Keratinocyte (primary cell): ENCODE measurements at regions not wholly inside any gene's neighbourhood (a gene's known extent, or its start where the extent isn't known, plus 50 kb on each side); places are given as distances from the start of the nearest gene placed in this dataset.

Experiments used
- DNase-seq: peaks from one replicate; pipeline ENCODE4 v3.0.0-alpha.2; 2011; ENCODE audit warnings: low read depth, missing footprints, low spot score
- FAIRE-seq: peaks from 2 replicates; lab custom pipeline; 2011; peaks lifted over from hg19 to GRCh38; lab: Jason Lieb, UNC
- H2AFZ ChIP-seq: 2 replicates; pipeline ENCODE4 v1.6.0; 2012; ENCODE audit warnings: low read length, control low read depth, inconsistent platforms; ENCODE audit not compliant: control insufficient read depth
- H3K27ac ChIP-seq: 2 replicates; pipeline ENCODE4 v1.5.1; 2011; ENCODE audit warnings: low read length; ENCODE audit not compliant: control insufficient read depth, insufficient read depth
- H3K27me3 ChIP-seq: 3 replicates; pipeline ENCODE4 v1.6.0; 2011; ENCODE audit warnings: low read length; ENCODE audit not compliant: control insufficient read depth, insufficient read depth; ENCODE audit errors: extremely low read depth
- H3K36me3 ChIP-seq, 2 experiments: 2 replicates in 1 of 2; 3 replicates in 1 of 2; pipeline ENCODE4 v1.5.1; 2011; ENCODE audit warnings: low read length in 2 of 2, mild to moderate bottlenecking in 1 of 2; ENCODE audit not compliant: control insufficient read depth in 2 of 2, insufficient read depth in 2 of 2; ENCODE audit errors: extremely low read depth in 1 of 2
- H3K4me1 ChIP-seq: 3 replicates; pipeline ENCODE4 v1.5.1; 2011; ENCODE audit warnings: low read length; ENCODE audit not compliant: control insufficient read depth, insufficient read depth; ENCODE audit errors: extremely low read depth
- H3K4me2 ChIP-seq: 3 replicates; pipeline ENCODE4 v1.6.0; 2011; ENCODE audit warnings: low read depth, low read length; ENCODE audit not compliant: control insufficient read depth, insufficient read depth; ENCODE audit errors: extremely low read depth
- H3K4me3 ChIP-seq, 3 experiments: fragments of 200-600 bp in 1 of 3; sonication (generic) in 1 of 3; 2 replicates in 2 of 3; 3 replicates in 1 of 3; pipeline ENCODE4 v1.5.1; 2011 to 2016; ENCODE audit warnings: low read length in 3 of 3, mild to moderate bottlenecking in 3 of 3, control low read depth in 2 of 3, inconsistent platforms in 1 of 3, low read depth in 1 of 3, mixed read lengths in 1 of 3, mixed run types in 1 of 3, moderate library complexity in 1 of 3; ENCODE audit not compliant: control insufficient read depth in 2 of 3, insufficient read depth in 2 of 3; ENCODE audit errors: extremely low read depth in 1 of 3
- H3K79me2 ChIP-seq: 2 replicates; pipeline ENCODE4 v1.6.0; 2012; ENCODE audit warnings: low read length; ENCODE audit not compliant: control insufficient read depth, insufficient read depth
- H3K9ac ChIP-seq: 3 replicates; pipeline ENCODE4 v1.6.0; 2011; ENCODE audit warnings: low read length; ENCODE audit not compliant: control insufficient read depth, insufficient read depth; ENCODE audit errors: extremely low read depth
- H3K9me1 ChIP-seq: 3 replicates; pipeline ENCODE4 v1.6.0; 2011; ENCODE audit warnings: low read length; ENCODE audit not compliant: control insufficient read depth, insufficient read depth; ENCODE audit errors: extremely low read depth
- H3K9me3 ChIP-seq: 2 replicates; pipeline ENCODE4 v1.5.1; 2012; ENCODE audit warnings: low read depth, low read length; ENCODE audit not compliant: control insufficient read depth
- H4K20me1 ChIP-seq: 3 replicates; pipeline ENCODE4 v1.6.0; 2011; ENCODE audit warnings: low read length; ENCODE audit not compliant: control insufficient read depth, insufficient read depth; ENCODE audit errors: extremely low read depth
- EZH2 ChIP-seq: IDR thresholded peaks from one replicate; pipeline ENCODE4 v1.6.1; 2012; ENCODE audit warnings: inconsistent platforms, mild to moderate bottlenecking, low read length, moderate library complexity
- dilution Hi-C: fragments of 300-500 bp; cut with MboI; formaldehyde crosslinking; loops from one replicate; pipeline ENCODE4 v1.7.0; 2020; ENCODE audit warnings: low sequenced_read_pairs; ENCODE audit not compliant: extremely low pct_ligation_motif_present
- TF ChIP-seq, protein P1 (sequence below), 3 experiments: IDR thresholded peaks in 1 of 3; conservative IDR thresholded peaks in 1 of 3; optimal IDR thresholded peaks in 1 of 3; 2 replicates in 2 of 3; 3 replicates in 1 of 3; pipeline versions ENCODE3 to v1.5.1; 2011; ENCODE audit warnings: low read length in 3 of 3, mild to moderate bottlenecking in 3 of 3, moderate library complexity in 2 of 3, control low read depth in 1 of 3, inconsistent platforms in 1 of 3; ENCODE audit not compliant: insufficient read depth in 2 of 3; ENCODE audit errors: extremely low read depth in 1 of 3

DNA sequence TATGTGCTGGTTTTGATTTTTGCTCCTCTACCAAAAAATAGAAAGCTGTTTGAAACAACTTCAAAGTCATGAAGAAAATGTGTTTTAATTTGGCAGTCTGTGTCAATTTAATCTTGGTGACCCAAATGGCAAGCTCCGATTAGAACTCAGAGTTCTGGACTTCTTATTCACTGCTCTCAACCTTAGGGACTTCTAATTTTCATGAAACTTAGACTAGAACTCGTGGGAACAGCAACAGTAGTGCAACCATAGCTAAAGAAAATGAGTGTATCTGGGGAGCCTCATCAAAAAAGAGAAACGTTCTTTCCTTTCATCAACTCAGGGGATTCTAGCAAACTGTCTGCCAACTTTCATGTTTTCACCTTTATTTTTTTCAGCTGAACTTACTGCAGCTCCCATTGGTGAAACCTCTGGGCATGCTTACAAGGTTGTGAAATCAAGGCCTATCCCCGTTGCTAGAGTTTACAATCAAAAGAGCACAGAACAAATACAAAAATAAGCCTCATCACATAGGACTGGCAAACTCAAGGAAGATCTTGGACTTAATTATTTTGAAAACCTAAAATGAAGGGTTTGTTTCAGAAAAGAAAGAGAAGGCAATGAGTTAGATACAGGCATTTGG lies 114.0 kb upstream of the HSF2 start:
- no peak for TF ChIP-seq EZH2
- TF ChIP-seq, protein P1, sequence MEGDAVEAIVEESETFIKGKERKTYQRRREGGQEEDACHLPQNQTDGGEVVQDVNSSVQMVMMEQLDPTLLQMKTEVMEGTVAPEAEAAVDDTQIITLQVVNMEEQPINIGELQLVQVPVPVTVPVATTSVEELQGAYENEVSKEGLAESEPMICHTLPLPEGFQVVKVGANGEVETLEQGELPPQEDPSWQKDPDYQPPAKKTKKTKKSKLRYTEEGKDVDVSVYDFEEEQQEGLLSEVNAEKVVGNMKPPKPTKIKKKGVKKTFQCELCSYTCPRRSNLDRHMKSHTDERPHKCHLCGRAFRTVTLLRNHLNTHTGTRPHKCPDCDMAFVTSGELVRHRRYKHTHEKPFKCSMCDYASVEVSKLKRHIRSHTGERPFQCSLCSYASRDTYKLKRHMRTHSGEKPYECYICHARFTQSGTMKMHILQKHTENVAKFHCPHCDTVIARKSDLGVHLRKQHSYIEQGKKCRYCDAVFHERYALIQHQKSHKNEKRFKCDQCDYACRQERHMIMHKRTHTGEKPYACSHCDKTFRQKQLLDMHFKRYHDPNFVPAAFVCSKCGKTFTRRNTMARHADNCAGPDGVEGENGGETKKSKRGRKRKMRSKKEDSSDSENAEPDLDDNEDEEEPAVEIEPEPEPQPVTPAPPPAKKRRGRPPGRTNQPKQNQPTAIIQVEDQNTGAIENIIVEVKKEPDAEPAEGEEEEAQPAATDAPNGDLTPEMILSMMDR (optimal IDR thresholded peaks at IDR 0.05 in 1 of 3, IDR thresholded peaks at IDR 0.05 in 1 of 3, conservative IDR thresholded peaks at IDR 0.05 in 1 of 3; ENCODE audit: extremely low read depth in 1 of 3, insufficient read depth in 2 of 3, low read length in 3 of 3) = no peak
- no peaks in the 10 kb centered on the region for H3K27me3 ChIP-seq
- no peaks in the 10 kb centered on the region for H3K36me3 ChIP-seq
- FAIRE-seq = no peak
- no peak overlapping the region for H2AFZ ChIP-seq
- no peak overlapping the region for H3K4me2 ChIP-seq
- DNase-seq = no peak
- no peak overlapping the region for H3K4me3 ChIP-seq
- H3K9me3 ChIP-seq = no peaks in the 10 kb centered on the region
- no peak overlapping the region for H3K9ac ChIP-seq
- no peaks in the 10 kb centered on the region for H3K4me1 ChIP-seq
- H4K20me1 ChIP-seq = no peaks in the 10 kb centered on the region
- dilution Hi-C loops = no loop called here
- no peak overlapping the region for H3K27ac ChIP-seq
- no peaks in the 10 kb centered on the region for H3K9me1 ChIP-seq
- H3K79me2 ChIP-seq = no peaks in the 10 kb centered on the region

DNA sequence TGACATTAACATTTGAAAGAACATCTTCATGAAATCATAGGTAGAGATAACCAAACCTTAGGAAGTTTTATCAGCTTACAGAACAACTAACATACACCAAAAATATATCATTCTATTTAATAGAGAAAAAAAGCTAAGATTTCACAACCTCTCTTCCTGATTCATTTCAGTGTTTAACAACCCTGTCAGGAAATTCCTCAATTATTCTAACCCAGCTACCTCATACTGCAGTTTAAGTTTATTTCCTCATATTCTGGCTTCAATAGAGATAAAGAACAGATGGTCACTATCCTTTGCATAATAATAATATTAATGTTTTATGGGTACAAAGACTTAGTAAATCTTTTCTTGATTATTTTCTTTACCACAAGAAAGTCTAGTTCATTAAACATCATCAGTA lies 112.9 kb upstream of the HSF2 start:
- Histone ChIP-seq H3K9me1 (no peaks in the 10 kb centered on the region), H3K79me2 (no peaks in the 10 kb centered on the region), H3K9ac (no peak overlapping the region), H3K4me3 (no peak overlapping the region), H3K9me3 (no peaks in the 10 kb centered on the region), H2AFZ (no peak overlapping the region), H3K27me3 (no peaks in the 10 kb centered on the region), H4K20me1 (no peaks in the 10 kb centered on the region), H3K4me2 (no peak overlapping the region), H3K36me3 (no peaks in the 10 kb centered on the region), H3K27ac (no peak overlapping the region), H3K4me1 (no peaks in the 10 kb centered on the region)
- no peak for FAIRE-seq
- no peak for TF ChIP-seq EZH2
- TF ChIP-seq, protein P1 (optimal IDR thresholded peaks at IDR 0.05 in 1 of 3, IDR thresholded peaks at IDR 0.05 in 1 of 3, conservative IDR thresholded peaks at IDR 0.05 in 1 of 3; ENCODE audit: extremely low read depth in 1 of 3, insufficient read depth in 2 of 3, low read length in 3 of 3) = no peak
- dilution Hi-C loops = no loop called here
- DNase-seq = no peak
